ENCODE measurements at regions not wholly inside any gene's neighbourhood (a gene's known extent, or its start where the extent isn't known, plus 50 kb on each side); places are given as distances from the start of the nearest gene placed in this dataset.

GRCh38 chr10:33657913-33658312 is 323.4 kb upstream of the NRP1 start:
- no peaks in the 10 kb centered on the region for H3K36me3 ChIP-seq (ENCODE audit: insufficient read depth)
- H2AFZ ChIP-seq (ENCODE audit: low read depth), result no peak overlapping the region
- H3K79me2 ChIP-seq (ENCODE audit: insufficient read depth, low read depth), result no peaks in the 10 kb centered on the region
- H3K4me3 ChIP-seq (IDR thresholded peaks at IDR 0.05; ENCODE audit: insufficient read depth, low read depth, low read length), result no peak overlapping the region
- H3K27me3 ChIP-seq (ENCODE audit: insufficient read depth, low read depth), result no peaks in the 10 kb centered on the region
- H3K4me1 ChIP-seq (ENCODE audit: low read depth, poor library complexity, severe bottlenecking), result no peaks in the 10 kb centered on the region
- no peaks in the 10 kb centered on the region for H4K20me1 ChIP-seq (ENCODE audit: insufficient read depth)
- H3K27ac ChIP-seq, result no peak overlapping the region
- no peak overlapping the region for H3K9ac ChIP-seq
- no peak overlapping the region for H3K4me2 ChIP-seq
- TF ChIP-seq CTCF (conservative IDR thresholded peaks at IDR 0.05; ENCODE audit: low read depth, low read length), result no peak

GRCh38 chr10:33657154-33657908 is 322.9 kb upstream of the NRP1 start:
- no peak overlapping the region for H3K4me3 ChIP-seq (IDR thresholded peaks at IDR 0.05; ENCODE audit: insufficient read depth, low read depth, low read length)
- no peaks in the 10 kb centered on the region for H3K36me3 ChIP-seq (ENCODE audit: insufficient read depth)
- no peaks in the 10 kb centered on the region for H3K4me1 ChIP-seq (ENCODE audit: low read depth, poor library complexity, severe bottlenecking)
- H2AFZ ChIP-seq (ENCODE audit: low read depth), result no peak overlapping the region
- H4K20me1 ChIP-seq (ENCODE audit: insufficient read depth), result no peaks in the 10 kb centered on the region
- H3K79me2 ChIP-seq (ENCODE audit: insufficient read depth, low read depth), result no peaks in the 10 kb centered on the region
- no peaks in the 10 kb centered on the region for H3K27me3 ChIP-seq (ENCODE audit: insufficient read depth, low read depth)
- no peak overlapping the region for H3K9ac ChIP-seq
- H3K27ac ChIP-seq, result no peak overlapping the region
- no peak for TF ChIP-seq CTCF (conservative IDR thresholded peaks at IDR 0.05; ENCODE audit: low read depth, low read length)
- H3K4me2 ChIP-seq, result no peak overlapping the region

GRCh38 chr10:33655921-33656320 is 321.5 kb upstream of the NRP1 start:
- no peak overlapping the region for H3K4me3 ChIP-seq (IDR thresholded peaks at IDR 0.05; ENCODE audit: insufficient read depth, low read depth, low read length)
- H3K4me2 ChIP-seq, result no peak overlapping the region
- no peak overlapping the region for H3K27ac ChIP-seq
- H2AFZ ChIP-seq (ENCODE audit: low read depth), result no peak overlapping the region
- no peaks in the 10 kb centered on the region for H3K36me3 ChIP-seq (ENCODE audit: insufficient read depth)
- no peaks in the 10 kb centered on the region for H3K27me3 ChIP-seq (ENCODE audit: insufficient read depth, low read depth)
- no peak overlapping the region for H3K9ac ChIP-seq
- no peaks in the 10 kb centered on the region for H3K79me2 ChIP-seq (ENCODE audit: insufficient read depth, low read depth)
- TF ChIP-seq CTCF (conservative IDR thresholded peaks at IDR 0.05; ENCODE audit: low read depth, low read length), result no peak
- no peaks in the 10 kb centered on the region for H3K4me1 ChIP-seq (ENCODE audit: low read depth, poor library complexity, severe bottlenecking)
- no peaks in the 10 kb centered on the region for H4K20me1 ChIP-seq (ENCODE audit: insufficient read depth)

- no peak overlapping the region for H2AFZ ChIP-seq (ENCODE audit: low read depth)
- H3K9ac ChIP-seq, result no peak overlapping the region
- H3K4me1 ChIP-seq (ENCODE audit: low read depth, poor library complexity, severe bottlenecking), result no peaks in the 10 kb centered on the region
- no peak for TF ChIP-seq CTCF (conservative IDR thresholded peaks at IDR 0.05; ENCODE audit: low read depth, low read length)
- no peaks in the 10 kb centered on the region for H3K79me2 ChIP-seq (ENCODE audit: insufficient read depth, low read depth)
- H4K20me1 ChIP-seq (ENCODE audit: insufficient read depth), result no peaks in the 10 kb centered on the region
- H3K27ac ChIP-seq, result no peak overlapping the region
- no peak overlapping the region for H3K4me3 ChIP-seq (IDR thresholded peaks at IDR 0.05; ENCODE audit: insufficient read depth, low read depth, low read length)
- no peaks in the 10 kb centered on the region for H3K36me3 ChIP-seq (ENCODE audit: insufficient read depth)
- no peaks in the 10 kb centered on the region for H3K27me3 ChIP-seq (ENCODE audit: insufficient read depth, low read depth)
- H3K4me2 ChIP-seq, result no peak overlapping the region
Measured at GRCh38 chr10:33655165-33655815, 320.8 kb upstream of the NRP1 start.

Measured in KMS-11 (cell line).